ENCODE measurements at regions not wholly inside any gene's neighbourhood (a gene's known extent, or its start where the extent isn't known, plus 50 kb on each side); places are given as distances from the start of the nearest gene placed in this dataset.

GRCh38 chr1:188218289-188218688 is 1389.5 kb downstream of the PLA2G4A start:
- no peak for TF ChIP-seq CTCF (IDR thresholded peaks at IDR 0.05)
- TF ChIP-seq POLR2A (IDR thresholded peaks at IDR 0.05) = no peak

All from right lobe of liver (tissue), 4 donors.